SK-N-MC (cell line): ENCODE measurements at regions not wholly inside any gene's neighbourhood (a gene's known extent, or its start where the extent isn't known, plus 50 kb on each side); places are given as distances from the start of the nearest gene placed in this dataset.
"Not testable (repeated sequence)": the region's sequence is repeated elsewhere in the genome, so short reads cannot be mapped to it uniquely, and the experiment has no call there.

Source experiments
- DNase-seq: peaks from one replicate; pipeline ENCODE4 v3.0.0-alpha.2; 2011; ENCODE audit warnings: low read depth, low spot score
- H3K27ac ChIP-seq: fragments of 200-600 bp; sonication (generic); 2 replicates; pipeline ENCODE4 v1.5.1; 2016; ENCODE audit warnings: mixed run types
- H3K36me3 ChIP-seq: fragments of 200-600 bp; sonication (generic); 2 replicates; pipeline ENCODE4 v1.6.1; 2017; ENCODE audit warnings: antibody characterized with exemption, low read length, mixed read lengths; ENCODE audit not compliant: insufficient read depth
- H3K4me3 ChIP-seq: fragments of 200-600 bp; sonication (generic); 2 replicates; pipeline ENCODE4 v1.5.1; 2016
- H3K9ac ChIP-seq: fragments of 200-600 bp; sonication (generic); 2 replicates; pipeline ENCODE4 v1.8.0; 2017; ENCODE audit warnings: mixed run types, mixed read lengths; ENCODE audit not compliant: insufficient read length
- H3K9me3 ChIP-seq: fragments of 200-600 bp; sonication (generic); 2 replicates; pipeline ENCODE4 v1.6.1; 2017; ENCODE audit warnings: low read depth, mild to moderate bottlenecking, antibody characterized with exemption, low read length, moderate library complexity, mixed read lengths
- EZH2 ChIP-seq: fragments of 200-600 bp; sonication (generic); IDR thresholded peaks from one replicate; pipeline ENCODE4 v1.6.1; 2017; ENCODE audit warnings: antibody characterized with exemption
- FOXP2 ChIP-seq: optimal IDR thresholded peaks from 2 replicates; pipeline ENCODE3; 2011; ENCODE audit warnings: mild to moderate bottlenecking, moderate library complexity; ENCODE audit not compliant: insufficient read depth; ENCODE audit errors: extremely low read length, control extremely low read depth
- POLR2AphosphoS5 ChIP-seq: IDR thresholded peaks from 2 replicates; pipeline ENCODE4 v1.6.1; 2012; ENCODE audit warnings: mild to moderate bottlenecking, low read depth, low read length, borderline replicate concordance

- Histone ChIP-seq H3K36me3 (no peaks in the 10 kb centered on the region), H3K9ac (no peak overlapping the region), H3K9me3 (no peaks in the 10 kb centered on the region), H3K27ac (no peak overlapping the region), H3K4me3 (no peak overlapping the region)
- TF ChIP-seq FOXP2 (no peak), EZH2 (no peak), POLR2AphosphoS5 (no peak)
- DNase-seq: no peak
Observed at GRCh38 chr4:137922721-137923120, 319.4 kb downstream of the SLC7A11 start.

- no peak overlapping the region for H3K9ac ChIP-seq
- H3K4me3 ChIP-seq: no peak overlapping the region; the same call in 1 of the 2 replicates
- H3K36me3 ChIP-seq: no peaks in the 10 kb centered on the region
- no peaks in the 10 kb centered on the region for H3K9me3 ChIP-seq
- H3K27ac ChIP-seq: peak overlapping the region; percentile 76; the same call in 1 of the 2 replicates
- TF ChIP-seq EZH2 (no peak), POLR2AphosphoS5 (no peak), FOXP2 (no peak)
- no peak for DNase-seq
Observed at GRCh38 chr4:137909529-137910309, 332.4 kb downstream of the SLC7A11 start.

DNA sequence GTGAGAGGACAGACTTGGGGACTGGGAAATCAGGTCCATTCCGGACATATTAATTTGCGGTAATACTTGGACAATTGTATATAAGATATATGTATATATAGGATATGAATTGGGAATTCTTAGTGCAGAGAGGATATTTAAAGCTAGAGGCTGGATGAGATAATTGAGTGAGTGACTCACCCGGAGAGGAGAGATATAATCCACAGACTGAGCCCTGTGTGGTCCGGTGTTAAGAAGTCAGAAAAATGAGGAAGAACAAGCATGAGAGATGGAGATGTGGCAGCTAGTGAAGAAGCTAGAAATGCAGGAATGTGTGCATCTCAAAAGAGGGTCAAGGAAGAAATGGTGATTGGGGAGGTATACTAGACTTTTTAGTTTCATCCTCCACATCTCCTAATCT, 336.2 kb downstream of the SLC7A11 start:
- Histone ChIP-seq H3K4me3 (no peak overlapping the region), H3K27ac (no peak overlapping the region), H3K9me3 (no peaks in the 10 kb centered on the region), H3K9ac (no peak overlapping the region), H3K36me3 (no peaks in the 10 kb centered on the region)
- TF ChIP-seq EZH2 (no peak), POLR2AphosphoS5 (no peak), FOXP2 (no peak)
- no peak for DNase-seq

- Histone ChIP-seq H3K36me3 (no peaks in the 10 kb centered on the region), H3K4me3 (no peak overlapping the region), H3K9me3 (no peaks in the 10 kb centered on the region), H3K9ac (no peak overlapping the region), H3K27ac (no peak overlapping the region)
- no peak for TF ChIP-seq EZH2
- no peak for TF ChIP-seq FOXP2
- TF ChIP-seq POLR2AphosphoS5: no peak
- no peak for DNase-seq
Observed at GRCh38 chr4:137901114-137901513, 341.0 kb downstream of the SLC7A11 start.

- no peak for DNase-seq
- Histone ChIP-seq H3K4me3 (no peak overlapping the region), H3K27ac (no peak overlapping the region), H3K9ac (no peak overlapping the region), H3K9me3 (no peaks in the 10 kb centered on the region), H3K36me3 (no peaks in the 10 kb centered on the region)
- TF ChIP-seq POLR2AphosphoS5 (no peak), FOXP2 (no peak), EZH2 (no peak)
Observed at GRCh38 chr4:137896221-137896737, 345.9 kb downstream of the SLC7A11 start.

DNA sequence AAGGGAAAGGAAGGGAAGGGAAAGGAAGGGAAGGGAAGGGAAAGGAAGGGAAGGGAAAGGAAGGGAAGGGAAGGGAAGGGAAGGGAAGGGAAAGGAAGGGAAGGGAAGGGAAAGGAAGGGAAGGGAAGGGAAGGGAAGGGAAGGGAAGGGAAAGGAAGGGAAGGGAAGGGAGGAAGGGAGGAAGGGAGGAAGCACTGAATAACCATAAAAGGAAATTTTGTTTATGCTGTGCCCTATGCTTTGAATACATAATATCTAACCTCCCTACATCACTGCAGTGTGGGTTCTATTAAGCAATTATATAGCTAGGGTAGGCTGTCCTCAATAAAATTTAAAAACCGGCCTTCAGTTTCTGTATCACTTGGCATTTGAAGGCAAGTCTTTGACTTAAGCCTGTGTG, 346.6 kb downstream of the SLC7A11 start:
- not testable (repeated sequence) for H3K9me3 ChIP-seq, H3K4me3 ChIP-seq, H3K9ac ChIP-seq, DNase-seq, H3K27ac ChIP-seq, H3K36me3 ChIP-seq

- H3K36me3 ChIP-seq: no peaks in the 10 kb centered on the region
- peak overlapping the region; percentile 28 for H3K27ac ChIP-seq
- H3K4me3 ChIP-seq: peak overlapping the region; percentile 33; the same call in 1 of the 2 replicates
- no peak overlapping the region for H3K9ac ChIP-seq
- TF ChIP-seq EZH2: no peak
- TF ChIP-seq FOXP2: no peak
- TF ChIP-seq POLR2AphosphoS5: no peak
- no peak for DNase-seq
- H3K9me3 ChIP-seq: no peaks in the 10 kb centered on the region
Observed at GRCh38 chr4:137892134-137892533, 350.0 kb downstream of the SLC7A11 start.

DNA sequence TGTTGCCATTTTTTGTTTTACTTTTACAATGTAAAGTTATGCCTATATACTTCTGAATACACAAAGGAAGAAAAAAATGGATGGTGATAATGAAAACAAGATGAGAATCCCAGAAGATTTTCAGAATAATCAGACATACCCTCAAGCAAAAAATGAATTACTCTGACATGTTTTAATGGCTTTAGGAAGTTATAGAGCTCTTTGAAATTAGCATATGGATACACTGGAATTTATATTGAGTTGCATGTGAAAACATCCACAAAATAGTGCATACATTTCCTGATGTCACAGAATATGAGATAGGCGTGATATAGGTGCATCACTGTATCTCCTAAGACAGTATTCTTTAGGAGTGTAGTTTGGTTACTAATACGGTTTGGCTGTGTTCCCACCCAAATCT, 351.3 kb downstream of the SLC7A11 start:
- DNase-seq: peak; percentile 84
- Histone ChIP-seq H3K36me3 (no peaks in the 10 kb centered on the region), H3K27ac (peak overlapping the region; percentile 58; the same call in 1 of the 2 replicates), H3K9me3 (no peaks in the 10 kb centered on the region), H3K9ac (no peak overlapping the region), H3K4me3 (peak overlapping the region; percentile 29; the same call in 1 of the 2 replicates)
- TF ChIP-seq EZH2: no peak
- peak; percentile 44 for TF ChIP-seq FOXP2
- TF ChIP-seq POLR2AphosphoS5: peak; percentile 59; the same call in 1 of the 2 replicates

- no peaks in the 10 kb centered on the region for H3K36me3 ChIP-seq
- H3K9ac ChIP-seq: no peak overlapping the region
- no peak for TF ChIP-seq POLR2AphosphoS5
- TF ChIP-seq FOXP2: no peak
- TF ChIP-seq EZH2: no peak
- DNase-seq: no peak
- H3K9me3 ChIP-seq: peaks cover 3% of the 10 kb centered on the region; the same call in 1 of the 2 replicates
- no peak overlapping the region for H3K27ac ChIP-seq
- no peak overlapping the region for H3K4me3 ChIP-seq
Observed at GRCh38 chr4:137881641-137882040, 349.3 kb upstream of the PCDH18 start.

DNA sequence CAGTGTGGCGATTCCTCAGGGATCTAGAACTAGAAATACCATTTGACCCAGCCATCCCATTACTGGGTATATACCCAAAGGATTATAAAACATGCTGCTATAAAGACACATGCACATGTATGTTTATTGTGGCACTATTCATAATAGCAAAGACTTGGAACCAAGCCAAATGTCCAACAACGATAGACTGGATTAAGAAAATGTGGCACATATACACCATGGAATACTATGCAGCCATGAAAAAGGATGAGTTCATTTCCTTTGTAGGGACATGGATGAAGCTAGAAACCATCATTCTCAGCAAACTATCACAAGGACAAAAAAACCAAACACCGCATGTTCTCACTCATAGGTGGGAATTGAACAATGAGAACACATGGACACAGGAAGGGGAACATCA, 335.8 kb upstream of the PCDH18 start:
- H3K27ac ChIP-seq, H3K4me3 ChIP-seq, H3K9me3 ChIP-seq, DNase-seq, H3K36me3 ChIP-seq, H3K9ac ChIP-seq: not testable (repeated sequence)
